ENCODE measurements at regions not wholly inside any gene's neighbourhood (a gene's known extent, or its start where the extent isn't known, plus 50 kb on each side); places are given as distances from the start of the nearest gene placed in this dataset.

DNA sequence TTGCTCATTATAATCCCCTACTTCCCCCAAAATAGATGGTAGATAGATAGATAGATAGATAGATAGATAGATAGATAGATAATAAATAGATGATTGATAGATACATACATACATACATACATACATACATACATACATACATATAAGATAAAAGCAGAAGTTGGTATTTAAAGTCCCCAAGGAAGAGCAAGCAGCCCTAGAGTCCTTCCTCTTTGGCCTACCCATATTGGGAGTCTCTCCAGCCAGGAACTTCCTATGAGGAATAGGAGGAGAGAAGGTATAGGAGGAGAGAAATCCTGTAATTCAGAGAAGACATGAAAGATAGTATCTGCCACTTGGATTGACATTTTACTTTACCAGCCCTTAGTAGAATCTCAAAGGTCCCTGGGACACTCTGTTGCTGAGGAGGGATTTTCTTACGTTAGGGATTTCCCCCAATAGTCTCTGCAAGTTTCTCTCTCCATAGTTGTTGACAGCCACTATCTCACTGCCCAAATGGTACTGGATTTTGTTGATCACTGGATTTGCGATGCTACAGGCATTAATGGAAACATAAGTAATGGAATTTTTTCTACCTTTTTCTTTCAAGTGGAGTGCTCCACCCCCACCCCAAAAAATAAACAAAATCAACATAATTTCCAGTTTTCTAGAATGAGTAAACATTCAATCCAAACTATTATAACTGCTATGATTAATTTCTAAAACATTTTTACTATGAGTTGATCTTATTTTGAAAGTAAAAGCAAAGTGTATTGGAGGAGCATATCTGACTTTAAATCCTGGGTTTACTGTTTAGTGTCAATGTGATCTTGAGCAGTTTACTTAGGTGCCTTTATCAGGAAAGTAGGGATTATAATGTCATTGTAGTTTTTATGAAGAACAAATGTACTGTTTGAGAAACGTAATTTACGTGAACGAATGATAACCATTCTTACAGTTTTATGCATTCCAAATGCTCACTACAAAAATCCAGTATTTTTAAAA lies 93.2 kb upstream of the TNFSF4 start:
- TF ChIP-seq, protein P1, sequence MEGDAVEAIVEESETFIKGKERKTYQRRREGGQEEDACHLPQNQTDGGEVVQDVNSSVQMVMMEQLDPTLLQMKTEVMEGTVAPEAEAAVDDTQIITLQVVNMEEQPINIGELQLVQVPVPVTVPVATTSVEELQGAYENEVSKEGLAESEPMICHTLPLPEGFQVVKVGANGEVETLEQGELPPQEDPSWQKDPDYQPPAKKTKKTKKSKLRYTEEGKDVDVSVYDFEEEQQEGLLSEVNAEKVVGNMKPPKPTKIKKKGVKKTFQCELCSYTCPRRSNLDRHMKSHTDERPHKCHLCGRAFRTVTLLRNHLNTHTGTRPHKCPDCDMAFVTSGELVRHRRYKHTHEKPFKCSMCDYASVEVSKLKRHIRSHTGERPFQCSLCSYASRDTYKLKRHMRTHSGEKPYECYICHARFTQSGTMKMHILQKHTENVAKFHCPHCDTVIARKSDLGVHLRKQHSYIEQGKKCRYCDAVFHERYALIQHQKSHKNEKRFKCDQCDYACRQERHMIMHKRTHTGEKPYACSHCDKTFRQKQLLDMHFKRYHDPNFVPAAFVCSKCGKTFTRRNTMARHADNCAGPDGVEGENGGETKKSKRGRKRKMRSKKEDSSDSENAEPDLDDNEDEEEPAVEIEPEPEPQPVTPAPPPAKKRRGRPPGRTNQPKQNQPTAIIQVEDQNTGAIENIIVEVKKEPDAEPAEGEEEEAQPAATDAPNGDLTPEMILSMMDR (IDR thresholded peaks at IDR 0.05; ENCODE audit: extremely low read depth, insufficient read depth, missing control alignments): no peak

GRCh38 chr1:173301507-173301906 lies 94.4 kb upstream of the TNFSF4 start:
- no peak for DNase-seq (ENCODE audit: low spot score)
- in situ Hi-C loops (cut with MboI; ENCODE audit: low pct_unique_long_range_greater_than_20kb, low sequenced_read_pairs, unreplicated experiment): no loop called here
- TF ChIP-seq, protein P1 (IDR thresholded peaks at IDR 0.05; ENCODE audit: extremely low read depth, insufficient read depth, missing control alignments): no peak

More for the DNA sequence above, 93.2 kb upstream of the TNFSF4 start:
- in situ Hi-C loops (cut with MboI; ENCODE audit: low pct_unique_long_range_greater_than_20kb, low sequenced_read_pairs, unreplicated experiment): no loop called here
- no peak for DNase-seq (ENCODE audit: low spot score)

DNA sequence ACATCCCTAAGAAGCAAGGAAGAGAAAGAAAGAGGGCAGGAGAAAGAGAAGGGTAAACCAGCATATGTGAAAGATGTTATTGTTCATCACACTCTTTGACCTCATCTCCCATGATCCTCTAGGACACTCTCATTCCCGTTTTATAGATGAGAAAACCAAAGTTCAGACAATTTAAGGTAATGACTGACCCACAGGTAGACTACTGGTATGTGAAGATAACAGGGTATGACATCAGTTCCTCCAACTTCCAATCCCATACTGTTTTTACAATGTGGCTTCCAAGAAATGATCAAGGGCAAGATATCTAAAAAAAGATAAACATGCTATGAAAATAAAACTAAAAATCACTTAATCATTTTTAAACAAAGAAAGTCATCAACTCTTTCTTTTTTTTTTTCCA lies 95.2 kb upstream of the TNFSF4 start:
- DNase-seq (ENCODE audit: low spot score): no peak
- in situ Hi-C loops (cut with MboI; ENCODE audit: low pct_unique_long_range_greater_than_20kb, low sequenced_read_pairs, unreplicated experiment): no loop called here
- TF ChIP-seq, protein P1 (IDR thresholded peaks at IDR 0.05; ENCODE audit: extremely low read depth, insufficient read depth, missing control alignments): no peak

DNA sequence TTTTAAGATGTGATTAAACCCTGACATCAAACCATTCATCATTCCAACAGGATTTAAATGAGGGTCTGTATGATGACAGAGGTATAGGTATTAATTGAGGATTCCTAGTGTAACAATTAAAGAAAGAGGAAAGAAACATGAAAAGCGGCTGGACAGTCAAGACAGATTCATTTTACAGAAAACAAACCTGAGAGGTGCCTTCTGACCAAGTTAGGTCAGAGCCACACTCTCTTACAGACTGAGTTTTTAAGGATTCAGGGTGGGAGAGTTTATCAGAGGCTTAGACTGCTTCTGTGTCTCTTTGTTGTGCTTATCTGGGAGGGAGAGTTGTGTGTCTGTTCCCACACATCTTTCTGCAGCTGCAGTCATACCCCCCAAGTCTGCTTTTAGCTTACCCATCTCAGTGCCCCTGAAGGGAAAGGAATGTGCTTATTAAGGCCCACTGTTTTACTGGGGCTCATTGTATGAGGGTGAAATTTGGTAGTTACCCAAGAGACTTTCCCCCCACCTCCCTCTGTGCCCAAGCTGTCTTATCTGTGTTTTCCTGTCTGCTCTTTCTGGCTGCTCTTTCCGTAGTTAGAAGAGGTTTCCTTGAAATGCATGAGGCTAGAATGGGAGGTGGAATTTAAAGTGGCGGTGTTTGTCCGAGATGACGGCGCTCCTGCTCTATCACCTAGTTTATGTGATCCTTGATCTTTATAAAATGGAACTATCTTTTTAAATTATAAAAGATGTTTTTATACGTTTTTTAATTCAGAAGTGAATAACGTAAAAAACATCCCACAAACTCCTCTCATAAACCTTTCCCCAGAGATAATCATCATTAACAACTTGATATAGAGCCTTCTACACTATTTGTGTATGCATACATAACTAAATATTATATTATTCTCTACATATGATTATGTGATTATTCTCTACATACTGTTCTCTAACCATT lies 96.0 kb upstream of the TNFSF4 start:
- no peak for DNase-seq (ENCODE audit: low spot score)
- TF ChIP-seq, protein P1 (IDR thresholded peaks at IDR 0.05; ENCODE audit: extremely low read depth, insufficient read depth, missing control alignments): no peak
- in situ Hi-C loops (cut with MboI; ENCODE audit: low pct_unique_long_range_greater_than_20kb, low sequenced_read_pairs, unreplicated experiment): no loop called here

GRCh38 chr1:173303984-173304383 lies 96.9 kb upstream of the TNFSF4 start:
- no peak for DNase-seq (ENCODE audit: low spot score)
- TF ChIP-seq, protein P1 (IDR thresholded peaks at IDR 0.05; ENCODE audit: extremely low read depth, insufficient read depth, missing control alignments): no peak
- in situ Hi-C loops (cut with MboI; ENCODE audit: low pct_unique_long_range_greater_than_20kb, low sequenced_read_pairs, unreplicated experiment): no loop called here

GRCh38 chr1:173304529-173305227 lies 97.5 kb upstream of the TNFSF4 start:
- TF ChIP-seq, protein P1 (IDR thresholded peaks at IDR 0.05; ENCODE audit: extremely low read depth, insufficient read depth, missing control alignments): no peak
- in situ Hi-C loops (cut with MboI; ENCODE audit: low pct_unique_long_range_greater_than_20kb, low sequenced_read_pairs, unreplicated experiment): no loop called here
- DNase-seq (ENCODE audit: low spot score): no peak

Measured in GM13977 (cell line).